Endothelial cell of umbilical vein (primary cell): ENCODE measurements at regions not wholly inside any gene's neighbourhood (a gene's known extent, or its start where the extent isn't known, plus 50 kb on each side); places are given as distances from the start of the nearest gene placed in this dataset.
A peak's percentile ranks its signal among the peaks of the same experiment; 100 is the strongest.
"Not testable (repeated sequence)": the region's sequence is repeated elsewhere in the genome, so short reads cannot be mapped to it uniquely, and the experiment has no call there.

Source experiments
- BruUV-seq: library from RNA; stranded (reverse); fragments of 400-500 nt; replicated peaks from 2 replicates; lab custom pipeline; 2021; lab: Mats Ljungman, UMichigan
- CTCF ChIA-PET: fragments of 300-600, 350-600 bp; sonication (Branson Sonifier 250); formaldehyde crosslinking; loops from one replicate; lab custom pipeline; 2021; ENCODE audit warnings: antibody characterized with exemption, inconsistent platforms; lab: Charles Lee
- POLR2A ChIA-PET: fragments of 300-600, 350-600 bp; sonication (Branson Sonifier 250); formaldehyde crosslinking; loops from one replicate; lab custom pipeline; 2021; ENCODE audit warnings: antibody characterized with exemption, inconsistent platforms; lab: Charles Lee
- DNase-seq: peaks from one replicate; pipeline ENCODE4 v3.0.0-alpha.2; 2011; ENCODE audit warnings: low read depth, low spot score
- FAIRE-seq: peaks from 2 replicates; lab custom pipeline; 2011; peaks lifted over from hg19 to GRCh38; lab: Jason Lieb, UNC
- H2AFZ ChIP-seq: 2 replicates; pipeline ENCODE4 v1.6.0; 2012; ENCODE audit warnings: low read depth, low read length, control low read depth, inconsistent platforms
- H3K27ac ChIP-seq: 2 replicates; pipeline ENCODE4 v1.5.1; 2011; ENCODE audit warnings: low read depth, mild to moderate bottlenecking, control low read depth, low read length, moderate library complexity; ENCODE audit not compliant: insufficient read depth
- H3K27me3 ChIP-seq, 2 experiments: 2 replicates each; pipeline versions ENCODE4 v1.6.0 to v1.6.1; 2011; ENCODE audit warnings: low read length in 2 of 2, mixed read lengths in 1 of 2; ENCODE audit not compliant: control insufficient read depth in 2 of 2, insufficient read depth in 2 of 2
- H3K36me3 ChIP-seq, 2 experiments: 2 replicates in 1 of 2; 3 replicates in 1 of 2; pipeline ENCODE4 v1.5.1; 2011; ENCODE audit warnings: low read length in 2 of 2, mild to moderate bottlenecking in 1 of 2, moderate library complexity in 1 of 2; ENCODE audit not compliant: control insufficient read depth in 2 of 2, insufficient read depth in 2 of 2; ENCODE audit errors: extremely low read depth in 1 of 2
- H3K4me1 ChIP-seq: 3 replicates; pipeline ENCODE4 v1.5.1; 2011; ENCODE audit warnings: mild to moderate bottlenecking, low read length; ENCODE audit not compliant: control insufficient read depth, insufficient read depth; ENCODE audit errors: extremely low read depth
- H3K4me2 ChIP-seq: 2 replicates; pipeline ENCODE4 v1.6.1; 2011; ENCODE audit warnings: low read length, control low read depth, mixed read lengths; ENCODE audit not compliant: insufficient read depth
- H3K4me3 ChIP-seq, 3 experiments: fragments of 200-600 bp in 1 of 3; sonication (generic), shearing (Covaris generic) in 1 of 3; replicated peaks in 1 of 3; 2 replicates each; pipeline ENCODE4 v1.5.1; 2011 to 2016; ENCODE audit warnings: control low read depth in 3 of 3, low read length in 3 of 3, mild to moderate bottlenecking in 2 of 3, inconsistent platforms in 1 of 3, low read depth in 1 of 3, moderate library complexity in 1 of 3; ENCODE audit not compliant: insufficient read depth in 1 of 3
- H3K79me2 ChIP-seq: 2 replicates; pipeline ENCODE4 v1.6.0; 2012; ENCODE audit warnings: low read length, inconsistent platforms; ENCODE audit not compliant: control insufficient read depth, insufficient read depth
- H3K9ac ChIP-seq: replicated peaks from 2 replicates; pipeline ENCODE3; 2011; ENCODE audit warnings: low read length, control low read depth; ENCODE audit not compliant: insufficient read depth; ENCODE audit errors: extremely low read depth
- H3K9me1 ChIP-seq: replicated peaks from 3 replicates; pipeline ENCODE4 v1.6.0; 2011; ENCODE audit warnings: mild to moderate bottlenecking, low read length; ENCODE audit not compliant: control insufficient read depth, insufficient read depth; ENCODE audit errors: extremely low read depth
- H3K9me3 ChIP-seq: replicated peaks from 2 replicates; pipeline ENCODE4 v1.5.1; 2012; ENCODE audit warnings: low read length, inconsistent platforms; ENCODE audit not compliant: control insufficient read depth, insufficient read depth
- H4K20me1 ChIP-seq: replicated peaks from 2 replicates; pipeline ENCODE3; 2011; ENCODE audit warnings: mild to moderate bottlenecking, low read length; ENCODE audit not compliant: control insufficient read depth, insufficient read depth; ENCODE audit errors: extremely low read depth
- GATA2 ChIP-seq: IDR thresholded peaks from 2 replicates; pipeline ENCODE4 v1.7.0; 2011; ENCODE audit warnings: low read depth, mild to moderate bottlenecking, moderate library complexity, mixed read lengths, low read length; ENCODE audit not compliant: insufficient read length, insufficient read depth
- POLR2AphosphoS5 ChIP-seq: IDR thresholded peaks from 2 replicates; pipeline ENCODE4 v1.6.1; 2012; ENCODE audit warnings: low read depth, mild to moderate bottlenecking, control low read depth, low read length, moderate library complexity; ENCODE audit not compliant: insufficient read depth
- dilution Hi-C: fragments of 300-500 bp; cut with MboI; formaldehyde crosslinking; loops from one replicate; pipeline ENCODE4 v1.15.0; 2019; ENCODE audit warnings: low sequenced_read_pairs; ENCODE audit not compliant: extremely low pct_ligation_motif_present
- intact Hi-C: fragments of 100-400 bp; cut with micrococcal nuclease; formaldehyde crosslinking; loops from one replicate; pipeline ENCODE4 v1.10.0; 2022
- TF ChIP-seq, protein P1 (sequence below): IDR thresholded peaks from 2 replicates; pipeline ENCODE4 v1.6.1; 2011; ENCODE audit not compliant: insufficient read depth, insufficient read length

DNA sequence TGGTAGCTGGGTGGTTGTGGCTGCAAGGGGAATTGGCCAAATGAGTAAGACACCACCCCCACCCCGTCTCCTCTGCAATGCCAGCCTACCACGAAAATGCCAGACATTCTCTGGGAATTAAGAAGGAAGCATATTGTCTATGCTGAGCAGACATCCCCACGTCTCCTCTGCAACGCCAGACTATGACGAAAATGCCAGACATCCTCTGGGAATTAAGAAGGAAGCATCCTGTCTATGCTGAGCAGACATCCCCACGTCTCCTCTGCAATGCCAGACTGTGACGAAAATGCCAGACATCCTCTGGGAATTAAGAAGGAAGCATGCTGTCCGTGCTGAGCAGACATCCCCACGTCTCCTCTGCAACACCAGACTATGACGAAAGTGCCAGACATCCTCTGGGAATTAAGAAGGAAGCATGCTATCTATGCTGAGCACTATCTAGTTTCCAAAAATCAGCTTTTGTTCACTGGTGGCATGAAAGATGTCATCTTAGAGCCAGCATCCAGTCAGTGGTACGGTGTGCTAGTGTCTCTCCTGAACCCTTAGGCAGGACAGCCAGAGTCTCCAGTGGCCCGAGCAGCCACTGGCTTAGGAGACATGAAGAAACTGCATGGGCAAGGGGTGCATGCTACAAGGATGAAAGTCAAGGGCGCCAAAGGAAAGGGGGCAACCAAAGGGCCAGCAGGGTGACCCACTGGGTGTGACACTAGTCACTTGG, 339.8 kb upstream of the FRG1 start:
- Histone ChIP-seq H3K4me2 (no peak overlapping the region), H4K20me1 (no peaks in the 10 kb centered on the region), H3K9me3 (peaks cover 6% of the 10 kb centered on the region), H3K36me3 (no peaks in the 10 kb centered on the region), H2AFZ (no peak overlapping the region), H3K27ac (no peak overlapping the region), H3K9me1 (no peaks in the 10 kb centered on the region), H3K4me3 (no peak overlapping the region), H3K79me2 (no peaks in the 10 kb centered on the region), H3K4me1 (no peaks in the 10 kb centered on the region), H3K9ac (no peak overlapping the region), H3K27me3 (no peaks in the 10 kb centered on the region)
- POLR2A ChIA-PET, result no interaction called here
- FAIRE-seq (no peak), DNase-seq (no peak)
- TF ChIP-seq POLR2AphosphoS5 (no peak), GATA2 (no peak)
- TF ChIP-seq, protein P1, sequence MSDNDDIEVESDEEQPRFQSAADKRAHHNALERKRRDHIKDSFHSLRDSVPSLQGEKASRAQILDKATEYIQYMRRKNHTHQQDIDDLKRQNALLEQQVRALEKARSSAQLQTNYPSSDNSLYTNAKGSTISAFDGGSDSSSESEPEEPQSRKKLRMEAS, result no peak
- no TSS peak for BruUV-seq
- CTCF ChIA-PET, result no interaction called here
- dilution Hi-C loops, result no loop called here
- intact Hi-C loops, result no loop called here

DNA sequence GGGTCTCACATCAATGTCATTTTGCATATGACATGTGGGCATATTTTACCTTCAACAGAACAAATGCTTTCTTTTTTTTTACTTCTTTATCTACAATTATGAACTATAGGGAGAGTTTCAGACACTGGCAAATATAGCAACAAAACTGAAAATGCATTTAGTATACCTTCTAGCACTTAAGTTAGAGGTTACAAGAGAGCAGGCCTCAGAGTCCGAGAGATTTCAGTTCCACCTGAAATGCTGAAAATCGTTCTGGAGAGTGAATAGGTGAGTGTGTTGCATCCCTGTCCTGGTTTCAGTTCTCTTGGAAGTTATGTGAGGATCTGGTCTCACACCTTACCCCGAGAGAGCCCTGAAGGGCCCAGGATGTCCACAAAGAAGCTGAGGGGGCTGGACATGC, 337.8 kb upstream of the FRG1 start:
- H3K4me3 ChIP-seq, BruUV-seq, H3K9me1 ChIP-seq, H4K20me1 ChIP-seq, H3K27ac ChIP-seq, POLR2A ChIA-PET, H3K36me3 ChIP-seq, H3K9ac ChIP-seq, H2AFZ ChIP-seq, CTCF ChIA-PET, H3K27me3 ChIP-seq, intact Hi-C loops, FAIRE-seq, dilution Hi-C loops, H3K79me2 ChIP-seq, H3K4me2 ChIP-seq, H3K9me3 ChIP-seq, DNase-seq, H3K4me1 ChIP-seq: not testable (repeated sequence)

DNA sequence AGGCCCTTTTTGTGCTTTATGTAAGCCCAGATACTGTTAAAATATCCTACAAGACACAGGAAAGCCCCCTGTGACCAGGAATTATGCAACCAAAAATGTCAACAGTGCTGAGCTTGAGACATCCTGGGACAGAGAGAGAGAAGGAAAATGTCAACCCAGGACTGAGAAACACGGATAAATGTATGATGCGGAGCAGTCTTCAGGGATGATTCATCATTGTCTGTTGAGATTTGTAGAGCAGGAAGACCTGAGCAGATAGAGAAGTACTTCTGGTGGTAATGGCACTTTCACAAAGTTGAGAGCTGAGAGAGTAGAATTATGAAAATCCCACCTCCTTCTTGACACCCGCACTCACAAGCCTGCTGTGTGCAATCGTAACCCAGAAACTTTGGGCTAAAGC, 330.1 kb upstream of the FRG1 start:
- H3K36me3 ChIP-seq, H3K27me3 ChIP-seq, H3K9me3 ChIP-seq, CTCF ChIA-PET, intact Hi-C loops, POLR2A ChIA-PET, H2AFZ ChIP-seq, dilution Hi-C loops, H3K27ac ChIP-seq, H3K9me1 ChIP-seq, H3K4me1 ChIP-seq, H3K4me2 ChIP-seq, H3K79me2 ChIP-seq, H4K20me1 ChIP-seq, DNase-seq, H3K9ac ChIP-seq, BruUV-seq, H3K4me3 ChIP-seq: not testable (repeated sequence)
- FAIRE-seq, result peak; percentile 38
